ENCODE measurements at regions not wholly inside any gene's neighbourhood (a gene's known extent, or its start where the extent isn't known, plus 50 kb on each side); places are given as distances from the start of the nearest gene placed in this dataset.

- TF ChIP-seq, protein P1, sequence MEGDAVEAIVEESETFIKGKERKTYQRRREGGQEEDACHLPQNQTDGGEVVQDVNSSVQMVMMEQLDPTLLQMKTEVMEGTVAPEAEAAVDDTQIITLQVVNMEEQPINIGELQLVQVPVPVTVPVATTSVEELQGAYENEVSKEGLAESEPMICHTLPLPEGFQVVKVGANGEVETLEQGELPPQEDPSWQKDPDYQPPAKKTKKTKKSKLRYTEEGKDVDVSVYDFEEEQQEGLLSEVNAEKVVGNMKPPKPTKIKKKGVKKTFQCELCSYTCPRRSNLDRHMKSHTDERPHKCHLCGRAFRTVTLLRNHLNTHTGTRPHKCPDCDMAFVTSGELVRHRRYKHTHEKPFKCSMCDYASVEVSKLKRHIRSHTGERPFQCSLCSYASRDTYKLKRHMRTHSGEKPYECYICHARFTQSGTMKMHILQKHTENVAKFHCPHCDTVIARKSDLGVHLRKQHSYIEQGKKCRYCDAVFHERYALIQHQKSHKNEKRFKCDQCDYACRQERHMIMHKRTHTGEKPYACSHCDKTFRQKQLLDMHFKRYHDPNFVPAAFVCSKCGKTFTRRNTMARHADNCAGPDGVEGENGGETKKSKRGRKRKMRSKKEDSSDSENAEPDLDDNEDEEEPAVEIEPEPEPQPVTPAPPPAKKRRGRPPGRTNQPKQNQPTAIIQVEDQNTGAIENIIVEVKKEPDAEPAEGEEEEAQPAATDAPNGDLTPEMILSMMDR (conservative IDR thresholded peaks at IDR 0.05; ENCODE audit: low read depth, low read length): no peak
- TF ChIP-seq CHD1 (IDR thresholded peaks at IDR 0.05; ENCODE audit: low read depth, low read length) (no peak), RFX5 (IDR thresholded peaks at IDR 0.05; ENCODE audit: low read depth, low read length) (no peak), FOS (IDR thresholded peaks at IDR 0.05; ENCODE audit: low read depth, low read length) (no peak), CEBPB (IDR thresholded peaks at IDR 0.05; ENCODE audit: low read depth, low read length) (no peak), RAD21 (IDR thresholded peaks at IDR 0.05; ENCODE audit: low read length) (no peak), SMC3 (IDR thresholded peaks at IDR 0.05; ENCODE audit: low read depth, low read length) (no peak), POLR2A (IDR thresholded peaks at IDR 0.05; ENCODE audit: low read depth, low read length) (no peak)
- TF ChIP-seq, protein P2, sequence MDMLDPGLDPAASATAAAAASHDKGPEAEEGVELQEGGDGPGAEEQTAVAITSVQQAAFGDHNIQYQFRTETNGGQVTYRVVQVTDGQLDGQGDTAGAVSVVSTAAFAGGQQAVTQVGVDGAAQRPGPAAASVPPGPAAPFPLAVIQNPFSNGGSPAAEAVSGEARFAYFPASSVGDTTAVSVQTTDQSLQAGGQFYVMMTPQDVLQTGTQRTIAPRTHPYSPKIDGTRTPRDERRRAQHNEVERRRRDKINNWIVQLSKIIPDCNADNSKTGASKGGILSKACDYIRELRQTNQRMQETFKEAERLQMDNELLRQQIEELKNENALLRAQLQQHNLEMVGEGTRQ (IDR thresholded peaks at IDR 0.05; ENCODE audit: low read depth, low read length): no peak
These were observed 686.5 kb downstream of the MECOM start for GRCh38 chr3:168976969-168977368.
